Neural cell (in vitro differentiated cells): ENCODE measurements at regions not wholly inside any gene's neighbourhood (a gene's known extent, or its start where the extent isn't known, plus 50 kb on each side); places are given as distances from the start of the nearest gene placed in this dataset.

ENCODE experiments used
- H2AFZ ChIP-seq: fragments of 200-600, 300-800 bp; sonication (generic), shearing (Covaris generic); 2 replicates; pipeline ENCODE4 v1.6.0; 2014; ENCODE audit warnings: low read depth, mild to moderate bottlenecking, antibody characterized with exemption, low read length, moderate library complexity
- H3F3A ChIP-seq: fragments of 200-600 bp; shearing (Covaris generic); 2 replicates; pipeline ENCODE4 v1.6.1; 2016; ENCODE audit warnings: mild to moderate bottlenecking, moderate library complexity, mixed read lengths, antibody characterized with exemption, low read length; ENCODE audit not compliant: insufficient read depth, poor library complexity, severe bottlenecking
- H3K27ac ChIP-seq: fragments of 200-600, 300-800 bp; sonication (generic), shearing (Covaris generic); 2 replicates; pipeline ENCODE4 v1.5.1; 2014; ENCODE audit warnings: mild to moderate bottlenecking, low read length, moderate library complexity
- H3K27me3 ChIP-seq: fragments of 300-800, 200-600 bp; sonication (generic), shearing (Covaris generic); 2 replicates; pipeline ENCODE4 v1.6.0; 2014; ENCODE audit warnings: mild to moderate bottlenecking, low read depth, low read length, moderate library complexity; ENCODE audit not compliant: insufficient read depth
- H3K36me3 ChIP-seq: fragments of 300-800, 200-600 bp; sonication (generic), shearing (Covaris generic); 2 replicates; pipeline ENCODE4 v1.5.1; 2014; ENCODE audit warnings: mild to moderate bottlenecking, antibody characterized with exemption, low read length, moderate library complexity; ENCODE audit not compliant: insufficient read depth
- H3K4me2 ChIP-seq: fragments of 300-800, 200-600 bp; sonication (generic), shearing (Covaris generic); 2 replicates; pipeline ENCODE4 v1.6.0; 2014; ENCODE audit warnings: mild to moderate bottlenecking, low read length
- H3K4me3 ChIP-seq: fragments of 300-800, 200-600 bp; sonication (generic), shearing (Covaris generic); 2 replicates; pipeline ENCODE4 v1.5.1; 2014; ENCODE audit warnings: mild to moderate bottlenecking, low read length, moderate library complexity
- H3K79me2 ChIP-seq: fragments of 200-600 bp; shearing (Covaris generic); replicated peaks from 2 replicates; pipeline ENCODE4 v1.6.0; 2014; ENCODE audit warnings: mild to moderate bottlenecking, low read length, moderate library complexity; ENCODE audit not compliant: insufficient read depth
- H3K9ac ChIP-seq: fragments of 300-800, 200-600 bp; sonication (generic), shearing (Covaris generic); 2 replicates; pipeline ENCODE4 v1.6.1; 2016; ENCODE audit warnings: mild to moderate bottlenecking, low read length, mixed read lengths
- H3K9me2 ChIP-seq: fragments of 200-600 bp; shearing (Covaris generic); 2 replicates; pipeline ENCODE4 v1.6.1; 2016; ENCODE audit warnings: mild to moderate bottlenecking, low read length, mixed read lengths; ENCODE audit not compliant: insufficient read depth
- H3K9me3 ChIP-seq: fragments of 200-600, 300-800 bp; sonication (generic), shearing (Covaris generic); 2 replicates; pipeline ENCODE4 v1.6.1; 2016; ENCODE audit warnings: mild to moderate bottlenecking, mixed run types, low read length, moderate library complexity, mixed read lengths
- H4K20me1 ChIP-seq: fragments of 200-600 bp; shearing (Covaris generic); 2 replicates; pipeline ENCODE4 v1.6.1; 2016; ENCODE audit warnings: mild to moderate bottlenecking, mixed run types; ENCODE audit not compliant: insufficient read depth
- CTCF ChIP-seq: fragments of 450-650 bp; IDR thresholded peaks from 2 replicates; pipeline ENCODE4 v1.5.1; 2014; ENCODE audit warnings: antibody characterized with exemption, mild to moderate bottlenecking, moderate library complexity; ENCODE audit not compliant: poor library complexity, severe bottlenecking
- EP300 ChIP-seq: fragments of 450-650 bp; conservative IDR thresholded peaks from 2 replicates; pipeline ENCODE4 v1.6.1; 2014; ENCODE audit warnings: antibody characterized with exemption, mild to moderate bottlenecking, moderate library complexity; ENCODE audit not compliant: poor library complexity, severe bottlenecking
- EZH2 ChIP-seq: fragments of 200-600, 300-800 bp; shearing (Covaris generic), sonication (generic); IDR thresholded peaks from 2 replicates; pipeline ENCODE4 v1.6.1; 2014; ENCODE audit warnings: antibody characterized with exemption, low read length, borderline replicate concordance, mild to moderate bottlenecking; ENCODE audit not compliant: insufficient read depth, poor library complexity, severe bottlenecking
- MXI1 ChIP-seq: fragments of 450-650 bp; conservative IDR thresholded peaks from 2 replicates; pipeline ENCODE4 v1.6.1; 2014; ENCODE audit warnings: antibody characterized with exemption, mild to moderate bottlenecking; ENCODE audit not compliant: poor library complexity, severe bottlenecking
- POLR2AphosphoS5 ChIP-seq: IDR thresholded peaks from 2 replicates; pipeline ENCODE4 v1.6.1; 2012
- RAD21 ChIP-seq: fragments of 450-650 bp; conservative IDR thresholded peaks from 2 replicates; pipeline ENCODE4 v1.6.1; 2014; ENCODE audit warnings: antibody characterized with exemption, mild to moderate bottlenecking, moderate library complexity
- SMC3 ChIP-seq: fragments of 450-650 bp; conservative IDR thresholded peaks from 2 replicates; pipeline ENCODE4 v1.6.1; 2014; ENCODE audit warnings: antibody characterized with exemption, mild to moderate bottlenecking, moderate library complexity; ENCODE audit not compliant: poor library complexity
- TAF1 ChIP-seq: IDR thresholded peaks from 2 replicates; pipeline ENCODE4 v1.6.1; 2012; ENCODE audit warnings: low read depth
- TF ChIP-seq, protein P1 (sequence below): IDR thresholded peaks from 2 replicates; pipeline ENCODE4 v1.6.1; 2012; ENCODE audit warnings: borderline replicate concordance

DNA sequence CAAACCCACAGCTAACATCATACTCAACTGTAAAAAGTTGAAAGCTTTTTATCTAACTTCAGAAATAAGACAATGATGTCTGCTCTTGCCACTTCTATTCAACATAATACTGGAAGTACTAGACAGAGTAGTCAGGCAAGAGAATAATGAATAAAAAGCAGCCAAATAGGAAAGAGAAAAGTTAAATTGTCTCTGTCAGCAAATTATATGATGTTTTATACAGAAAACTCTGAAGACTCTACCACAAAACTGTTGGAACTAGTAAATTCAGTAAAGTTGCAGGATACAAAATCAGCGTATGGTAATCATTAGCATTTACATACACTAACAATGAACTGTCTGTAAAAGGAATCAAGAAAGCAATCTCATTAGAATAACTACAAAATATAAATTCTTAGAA lies 752.9 kb upstream of the CT83 start:
- H3F3A ChIP-seq, result no peaks in the 10 kb centered on the region
- H3K36me3 ChIP-seq, result no peaks in the 10 kb centered on the region
- no peaks in the 10 kb centered on the region for H3K9me2 ChIP-seq
- no peaks in the 10 kb centered on the region for H4K20me1 ChIP-seq
- H3K4me2 ChIP-seq, result no peak overlapping the region
- no peaks in the 10 kb centered on the region for H3K79me2 ChIP-seq
- H2AFZ ChIP-seq, result no peak overlapping the region
- no peak for TF ChIP-seq MXI1
- no peak for TF ChIP-seq SMC3
- TF ChIP-seq, protein P1, sequence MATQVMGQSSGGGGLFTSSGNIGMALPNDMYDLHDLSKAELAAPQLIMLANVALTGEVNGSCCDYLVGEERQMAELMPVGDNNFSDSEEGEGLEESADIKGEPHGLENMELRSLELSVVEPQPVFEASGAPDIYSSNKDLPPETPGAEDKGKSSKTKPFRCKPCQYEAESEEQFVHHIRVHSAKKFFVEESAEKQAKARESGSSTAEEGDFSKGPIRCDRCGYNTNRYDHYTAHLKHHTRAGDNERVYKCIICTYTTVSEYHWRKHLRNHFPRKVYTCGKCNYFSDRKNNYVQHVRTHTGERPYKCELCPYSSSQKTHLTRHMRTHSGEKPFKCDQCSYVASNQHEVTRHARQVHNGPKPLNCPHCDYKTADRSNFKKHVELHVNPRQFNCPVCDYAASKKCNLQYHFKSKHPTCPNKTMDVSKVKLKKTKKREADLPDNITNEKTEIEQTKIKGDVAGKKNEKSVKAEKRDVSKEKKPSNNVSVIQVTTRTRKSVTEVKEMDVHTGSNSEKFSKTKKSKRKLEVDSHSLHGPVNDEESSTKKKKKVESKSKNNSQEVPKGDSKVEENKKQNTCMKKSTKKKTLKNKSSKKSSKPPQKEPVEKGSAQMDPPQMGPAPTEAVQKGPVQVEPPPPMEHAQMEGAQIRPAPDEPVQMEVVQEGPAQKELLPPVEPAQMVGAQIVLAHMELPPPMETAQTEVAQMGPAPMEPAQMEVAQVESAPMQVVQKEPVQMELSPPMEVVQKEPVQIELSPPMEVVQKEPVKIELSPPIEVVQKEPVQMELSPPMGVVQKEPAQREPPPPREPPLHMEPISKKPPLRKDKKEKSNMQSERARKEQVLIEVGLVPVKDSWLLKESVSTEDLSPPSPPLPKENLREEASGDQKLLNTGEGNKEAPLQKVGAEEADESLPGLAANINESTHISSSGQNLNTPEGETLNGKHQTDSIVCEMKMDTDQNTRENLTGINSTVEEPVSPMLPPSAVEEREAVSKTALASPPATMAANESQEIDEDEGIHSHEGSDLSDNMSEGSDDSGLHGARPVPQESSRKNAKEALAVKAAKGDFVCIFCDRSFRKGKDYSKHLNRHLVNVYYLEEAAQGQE, result no peak
- TF ChIP-seq POLR2AphosphoS5, result no peak
- TF ChIP-seq EP300, result no peak
- no peak overlapping the region for H3K9ac ChIP-seq
- H3K9me3 ChIP-seq, result no peaks in the 10 kb centered on the region
- no peak overlapping the region for H3K4me3 ChIP-seq
- no peak overlapping the region for H3K27ac ChIP-seq
- no peaks in the 10 kb centered on the region for H3K27me3 ChIP-seq

- no peaks in the 10 kb centered on the region for H3K9me2 ChIP-seq
- TF ChIP-seq SMC3, result no peak
- no peak for TF ChIP-seq MXI1
- no peak for TF ChIP-seq CTCF
- TF ChIP-seq TAF1, result no peak
- TF ChIP-seq, protein P1, result no peak
- no peak for TF ChIP-seq POLR2AphosphoS5
- no peak for TF ChIP-seq RAD21
- no peak for TF ChIP-seq EP300
- TF ChIP-seq EZH2, result no peak
- H3K9me3 ChIP-seq, result no peaks in the 10 kb centered on the region
- no peaks in the 10 kb centered on the region for H3K27me3 ChIP-seq
- no peaks in the 10 kb centered on the region for H3F3A ChIP-seq
- no peaks in the 10 kb centered on the region for H3K36me3 ChIP-seq
- no peak overlapping the region for H3K27ac ChIP-seq
- no peak overlapping the region for H3K4me3 ChIP-seq
- H3K4me2 ChIP-seq, result no peak overlapping the region
- no peak overlapping the region for H2AFZ ChIP-seq
- H3K79me2 ChIP-seq, result no peaks in the 10 kb centered on the region
- no peak overlapping the region for H3K9ac ChIP-seq
- H4K20me1 ChIP-seq, result no peaks in the 10 kb centered on the region
Measured at GRCh38 chrX:117196481-117196880, 733.7 kb upstream of the CT83 start.
